ENCODE measurements at regions not wholly inside any gene's neighbourhood (a gene's known extent, or its start where the extent isn't known, plus 50 kb on each side); places are given as distances from the start of the nearest gene placed in this dataset.

DNA sequence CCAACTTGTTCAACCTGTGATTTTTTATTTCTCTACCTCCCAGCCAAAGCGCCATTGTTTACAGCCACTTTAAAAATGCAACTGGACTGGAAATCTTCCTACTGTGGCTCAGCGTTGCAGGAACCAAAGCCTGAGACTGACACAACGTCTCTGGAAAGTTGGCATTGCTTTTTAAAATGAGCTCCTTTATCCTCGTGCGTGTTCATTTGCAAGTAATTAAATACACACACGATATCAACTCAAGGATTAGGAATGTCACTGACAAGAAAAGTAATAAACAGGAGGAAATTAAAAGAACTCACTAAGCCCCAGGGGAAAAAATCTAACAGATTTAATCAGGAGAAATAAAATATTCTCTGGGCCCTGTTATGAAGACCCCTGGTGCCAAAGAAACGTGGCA, 184.6 kb upstream of the IRS2 start:
- Histone ChIP-seq H3K18ac (ENCODE audit: low read depth in 1 of 2, low read length in 2 of 2) (no peak overlapping the region), H3K4me1 (ENCODE audit: control insufficient read depth, insufficient read depth, low read depth, low read length) (no peaks in the 10 kb centered on the region), H3K4ac (ENCODE audit: low read depth in 1 of 2, low read length in 2 of 2) (no peak overlapping the region), H3K27me3 (ENCODE audit: control insufficient read depth in 1 of 2, insufficient read depth in 1 of 2, low read length in 2 of 2) (peaks cover 0 to 17% of the 10 kb centered on the region in 2 experiments), H4K91ac (ENCODE audit: low read length) (no peak overlapping the region), H2BK5ac (ENCODE audit: low read depth, low read length, poor library complexity, severe bottlenecking) (no peak overlapping the region), H2AFZ (ENCODE audit: low read depth, low read length) (no peak overlapping the region), H3K79me1 (replicated peaks; ENCODE audit: low read length, poor library complexity, severe bottlenecking) (no peaks in the 10 kb centered on the region), H3K23ac (ENCODE audit: low read length in 2 of 2) (no peak overlapping the region), H3K4me3 (ENCODE audit: insufficient read depth in 1 of 2, low read depth in 1 of 2, low read length in 2 of 2) (no peak overlapping the region), H2BK12ac (ENCODE audit: low read length in 2 of 2) (no peak overlapping the region), H2BK120ac (ENCODE audit: low read depth, low read length) (no peak overlapping the region), H3K36me3 (ENCODE audit: control insufficient read depth in 1 of 2, insufficient read depth in 2 of 2, low read depth in 1 of 2, low read length in 2 of 2) (no peaks in the 10 kb centered on the region), H2BK15ac (ENCODE audit: low read depth, poor library complexity, severe bottlenecking) (no peak overlapping the region), H2AK5ac (ENCODE audit: low read length, severe bottlenecking) (no peak overlapping the region), H3K9me3 (ENCODE audit: control insufficient read depth, low read length) (peaks cover 15% of the 10 kb centered on the region), H4K8ac (ENCODE audit: low read length) (no peak overlapping the region), H3K9ac (ENCODE audit: low read length) (no peak overlapping the region), H3K27ac (ENCODE audit: low read length, poor library complexity, severe bottlenecking) (no peak overlapping the region), H3K14ac (ENCODE audit: low read length in 2 of 2) (no peak overlapping the region), H3K4me2 (ENCODE audit: low read length, poor library complexity, severe bottlenecking) (no peak overlapping the region)
- DNase-seq, result no peak
- WGBS, result 82% methylated on average over 4 of the region's 7 CpGs

DNA sequence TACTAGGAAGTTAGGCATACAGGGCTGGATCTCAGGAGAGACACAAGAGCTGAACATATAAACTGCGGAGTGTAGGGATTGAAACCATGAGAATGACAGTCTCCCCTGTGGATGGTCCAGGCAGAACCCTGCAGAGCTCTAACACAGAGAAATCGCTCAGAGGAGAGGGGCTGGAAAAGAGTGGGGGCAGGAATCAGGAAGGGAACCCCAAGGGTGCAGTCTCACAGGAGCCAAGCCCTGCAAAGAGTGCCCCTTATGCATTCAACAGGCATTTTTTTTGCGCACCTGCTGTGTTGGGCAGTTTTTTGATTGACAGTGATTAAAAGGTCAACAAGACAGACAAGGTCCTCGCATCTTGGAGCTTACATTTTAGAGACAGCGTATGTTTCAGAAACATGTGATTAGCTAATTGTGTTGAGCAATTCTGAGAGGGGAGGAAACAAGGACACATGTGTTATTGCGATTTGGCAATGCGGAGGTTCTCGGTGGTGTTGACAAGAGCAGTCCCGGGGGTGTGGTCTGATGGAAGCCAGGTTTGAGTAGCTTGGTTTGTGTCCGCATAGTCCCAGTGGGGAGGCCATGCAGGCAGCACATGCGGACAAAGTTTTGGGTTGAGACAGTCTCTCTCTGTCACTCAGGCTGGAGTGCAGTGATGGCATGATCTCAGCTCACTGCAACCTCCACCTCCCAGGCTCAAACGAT, 182.6 kb upstream of the IRS2 start:
- H2BK15ac ChIP-seq (ENCODE audit: low read depth, poor library complexity, severe bottlenecking), result no peak overlapping the region
- no peak overlapping the region for H3K9ac ChIP-seq (ENCODE audit: low read length)
- H3K36me3 ChIP-seq (ENCODE audit: control insufficient read depth in 1 of 2, insufficient read depth in 2 of 2, low read depth in 1 of 2, low read length in 2 of 2), result no peaks in the 10 kb centered on the region
- 93% methylated on average over 12 of the region's 12 CpGs for WGBS
- H3K9me3 ChIP-seq (ENCODE audit: control insufficient read depth, low read length), result peaks cover 15% of the 10 kb centered on the region
- no peak overlapping the region for H2BK120ac ChIP-seq (ENCODE audit: low read depth, low read length)
- no peaks in the 10 kb centered on the region for H3K4me1 ChIP-seq (ENCODE audit: control insufficient read depth, insufficient read depth, low read depth, low read length)
- no peak overlapping the region for H3K4me3 ChIP-seq (ENCODE audit: insufficient read depth in 1 of 2, low read depth in 1 of 2, low read length in 2 of 2)
- no peak overlapping the region for H2BK5ac ChIP-seq (ENCODE audit: low read depth, low read length, poor library complexity, severe bottlenecking)
- H3K4me2 ChIP-seq (ENCODE audit: low read length, poor library complexity, severe bottlenecking), result no peak overlapping the region
- H2BK12ac ChIP-seq (ENCODE audit: low read length in 2 of 2), result no peak overlapping the region
- H4K8ac ChIP-seq (ENCODE audit: low read length), result no peak overlapping the region
- peaks cover 0 to 17% of the 10 kb centered on the region in 2 experiments for H3K27me3 ChIP-seq (ENCODE audit: control insufficient read depth in 1 of 2, insufficient read depth in 1 of 2, low read length in 2 of 2)
- DNase-seq, result no peak
- no peak overlapping the region for H3K18ac ChIP-seq (ENCODE audit: low read depth in 1 of 2, low read length in 2 of 2)
- no peaks in the 10 kb centered on the region for H3K79me1 ChIP-seq (replicated peaks; ENCODE audit: low read length, poor library complexity, severe bottlenecking)
- no peak overlapping the region for H2AFZ ChIP-seq (ENCODE audit: low read depth, low read length)
- no peak overlapping the region for H3K23ac ChIP-seq (ENCODE audit: low read length in 2 of 2)
- H3K4ac ChIP-seq (ENCODE audit: low read depth in 1 of 2, low read length in 2 of 2), result no peak overlapping the region
- H3K27ac ChIP-seq (ENCODE audit: low read length, poor library complexity, severe bottlenecking), result no peak overlapping the region
- no peak overlapping the region for H3K14ac ChIP-seq (ENCODE audit: low read length in 2 of 2)
- H4K91ac ChIP-seq (ENCODE audit: low read length), result no peak overlapping the region
- H2AK5ac ChIP-seq (ENCODE audit: low read length, severe bottlenecking), result no peak overlapping the region

DNA sequence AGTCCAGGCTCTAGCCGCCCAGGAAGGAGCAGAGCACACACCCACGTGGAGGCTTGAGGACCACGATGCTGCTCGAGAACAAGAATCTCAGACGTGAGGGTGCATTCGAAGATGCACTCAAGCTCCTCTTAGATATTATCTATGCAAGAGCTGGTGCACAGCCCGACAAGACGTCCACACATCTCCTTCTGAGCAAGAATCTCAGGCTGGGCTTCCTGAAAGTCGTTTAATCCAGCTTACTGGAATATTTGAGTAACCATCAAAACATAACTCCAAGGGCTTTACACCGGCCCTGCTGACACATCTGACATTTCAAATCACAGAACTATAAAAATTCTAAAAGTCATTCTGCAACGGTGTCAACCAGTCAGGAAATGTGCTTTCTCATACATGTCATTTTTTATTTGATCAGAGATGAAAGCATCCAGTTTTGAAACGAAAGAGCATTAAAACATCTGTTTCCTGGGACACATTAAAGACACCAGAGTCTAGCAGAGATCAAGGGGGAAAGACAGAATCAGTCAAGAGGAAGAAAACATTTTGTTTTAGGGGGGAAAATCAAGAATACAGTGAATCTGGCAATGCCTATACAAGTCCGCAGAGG, 177.7 kb upstream of the IRS2 start:
- Histone ChIP-seq H4K91ac (ENCODE audit: low read length) (no peak overlapping the region), H3K4ac (ENCODE audit: low read depth in 1 of 2, low read length in 2 of 2) (no peak overlapping the region), H3K27me3 (ENCODE audit: control insufficient read depth in 1 of 2, insufficient read depth in 1 of 2, low read length in 2 of 2) (peaks cover 0 to 12% of the 10 kb centered on the region in 2 experiments), H2AK5ac (ENCODE audit: low read length, severe bottlenecking) (no peak overlapping the region), H4K8ac (ENCODE audit: low read length) (no peak overlapping the region), H2BK12ac (ENCODE audit: low read length in 2 of 2) (no peak overlapping the region), H3K4me2 (ENCODE audit: low read length, poor library complexity, severe bottlenecking) (no peak overlapping the region), H2AFZ (ENCODE audit: low read depth, low read length) (no peak overlapping the region), H3K9ac (ENCODE audit: low read length) (no peak overlapping the region), H3K23ac (ENCODE audit: low read length in 2 of 2) (no peak overlapping the region), H3K18ac (ENCODE audit: low read depth in 1 of 2, low read length in 2 of 2) (no peak overlapping the region), H2BK120ac (ENCODE audit: low read depth, low read length) (no peak overlapping the region), H3K9me3 (ENCODE audit: control insufficient read depth, low read length) (peaks cover 4% of the 10 kb centered on the region), H3K4me3 (ENCODE audit: insufficient read depth in 1 of 2, low read depth in 1 of 2, low read length in 2 of 2) (no peak overlapping the region), H3K14ac (ENCODE audit: low read length in 2 of 2) (no peak overlapping the region), H2BK15ac (ENCODE audit: low read depth, poor library complexity, severe bottlenecking) (no peak overlapping the region), H2BK5ac (ENCODE audit: low read depth, low read length, poor library complexity, severe bottlenecking) (no peak overlapping the region), H3K79me1 (replicated peaks; ENCODE audit: low read length, poor library complexity, severe bottlenecking) (no peaks in the 10 kb centered on the region), H3K4me1 (ENCODE audit: control insufficient read depth, insufficient read depth, low read depth, low read length) (no peaks in the 10 kb centered on the region), H3K36me3 (ENCODE audit: control insufficient read depth in 1 of 2, insufficient read depth in 2 of 2, low read depth in 1 of 2, low read length in 2 of 2) (no peaks in the 10 kb centered on the region), H3K27ac (ENCODE audit: low read length, poor library complexity, severe bottlenecking) (no peak overlapping the region)
- no peak for DNase-seq
- 88% methylated on average over 13 of the region's 13 CpGs for WGBS

DNA sequence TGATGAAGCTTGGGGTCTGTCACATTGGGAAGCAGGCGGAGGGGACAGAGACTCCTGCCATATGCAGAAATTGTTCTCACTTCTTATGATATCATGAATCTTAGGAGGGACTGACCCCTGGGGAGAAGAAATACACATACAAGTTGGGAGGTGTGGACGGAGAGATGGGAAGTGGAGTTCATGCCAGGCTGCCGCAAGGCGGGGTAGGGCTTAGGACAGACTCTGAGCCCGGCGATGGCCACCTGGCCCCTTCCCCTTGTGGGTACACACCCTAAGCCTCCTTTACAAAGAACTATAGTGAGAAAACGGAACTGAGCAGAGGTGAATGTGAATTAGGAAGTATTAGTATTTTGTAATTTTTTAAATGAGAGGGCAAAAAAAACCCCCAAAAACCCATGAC, 177.0 kb upstream of the IRS2 start:
- Histone ChIP-seq H2BK12ac (ENCODE audit: low read length in 2 of 2) (no peak overlapping the region), H3K4me3 (ENCODE audit: insufficient read depth in 1 of 2, low read depth in 1 of 2, low read length in 2 of 2) (no peak overlapping the region), H2BK15ac (ENCODE audit: low read depth, poor library complexity, severe bottlenecking) (no peak overlapping the region), H3K27me3 (ENCODE audit: control insufficient read depth in 1 of 2, insufficient read depth in 1 of 2, low read length in 2 of 2) (peaks cover 0 to 7% of the 10 kb centered on the region in 2 experiments), H3K79me1 (replicated peaks; ENCODE audit: low read length, poor library complexity, severe bottlenecking) (no peaks in the 10 kb centered on the region), H3K18ac (ENCODE audit: low read depth in 1 of 2, low read length in 2 of 2) (no peak overlapping the region), H3K23ac (ENCODE audit: low read length in 2 of 2) (no peak overlapping the region), H3K9me3 (ENCODE audit: control insufficient read depth, low read length) (no peaks in the 10 kb centered on the region), H2BK5ac (ENCODE audit: low read depth, low read length, poor library complexity, severe bottlenecking) (no peak overlapping the region), H3K4me1 (ENCODE audit: control insufficient read depth, insufficient read depth, low read depth, low read length) (no peaks in the 10 kb centered on the region), H2AFZ (ENCODE audit: low read depth, low read length) (no peak overlapping the region), H3K14ac (ENCODE audit: low read length in 2 of 2) (no peak overlapping the region), H3K36me3 (ENCODE audit: control insufficient read depth in 1 of 2, insufficient read depth in 2 of 2, low read depth in 1 of 2, low read length in 2 of 2) (no peaks in the 10 kb centered on the region), H4K8ac (ENCODE audit: low read length) (no peak overlapping the region), H2BK120ac (ENCODE audit: low read depth, low read length) (no peak overlapping the region), H3K4ac (ENCODE audit: low read depth in 1 of 2, low read length in 2 of 2) (no peak overlapping the region), H2AK5ac (ENCODE audit: low read length, severe bottlenecking) (no peak overlapping the region), H3K4me2 (ENCODE audit: low read length, poor library complexity, severe bottlenecking) (no peak overlapping the region), H4K91ac (ENCODE audit: low read length) (no peak overlapping the region), H3K27ac (ENCODE audit: low read length, poor library complexity, severe bottlenecking) (no peak overlapping the region), H3K9ac (ENCODE audit: low read length) (no peak overlapping the region)
- DNase-seq, result no peak
- WGBS, result 97% methylated on average over 3 of the region's 7 CpGs

Data from mesenchymal stem cell (in vitro differentiated cells and primary cell).